Activated CD4-positive, alpha-beta T cell treated with anti-CD3 and anti-CD28 coated beads, Interleukin-2, amount 10 ng/mL, durations not matched to agents 7 days and 5 days (primary cell): ENCODE measurements at regions not wholly inside any gene's neighbourhood (a gene's known extent, or its start where the extent isn't known, plus 50 kb on each side); places are given as distances from the start of the nearest gene placed in this dataset.

ENCODE experiments used
- CTCF ChIA-PET: fragments of 350-600 bp; sonication (Branson Sonifier 250); formaldehyde crosslinking; loops from one replicate; lab custom pipeline; 2021; ENCODE audit warnings: antibody characterized with exemption; lab: Charles Lee
- POLR2A ChIA-PET: fragments of 350-600 bp; sonication (Branson Sonifier 250); formaldehyde crosslinking; loops from one replicate; lab custom pipeline; 2021; ENCODE audit warnings: antibody characterized with exemption; lab: Charles Lee
- DNase-seq: peaks from one replicate; pipeline ENCODE4 v3.0.0-alpha.2; 2020
- H3K27ac Mint-ChIP-seq: one replicate; pipeline ENCODE4 v1.8.0; 2021; ENCODE audit warnings: mild to moderate bottlenecking, moderate library complexity, mixed read lengths
- H3K27me3 Mint-ChIP-seq: one replicate; pipeline ENCODE4 v1.8.0; 2021; ENCODE audit warnings: mixed read lengths
- H3K36me3 Mint-ChIP-seq: one replicate; pipeline ENCODE4 v1.8.0; 2021; ENCODE audit warnings: low read depth, mixed read lengths
- H3K4me1 Mint-ChIP-seq: one replicate; pipeline ENCODE4 v1.8.0; 2021; ENCODE audit warnings: mixed read lengths
- H3K4me3 Mint-ChIP-seq: one replicate; pipeline ENCODE4 v1.8.0; 2021; ENCODE audit warnings: mild to moderate bottlenecking, moderate library complexity, mixed read lengths
- H3K9me3 Mint-ChIP-seq: one replicate; pipeline ENCODE4 v1.8.0; 2021; ENCODE audit warnings: mixed read lengths

DNA sequence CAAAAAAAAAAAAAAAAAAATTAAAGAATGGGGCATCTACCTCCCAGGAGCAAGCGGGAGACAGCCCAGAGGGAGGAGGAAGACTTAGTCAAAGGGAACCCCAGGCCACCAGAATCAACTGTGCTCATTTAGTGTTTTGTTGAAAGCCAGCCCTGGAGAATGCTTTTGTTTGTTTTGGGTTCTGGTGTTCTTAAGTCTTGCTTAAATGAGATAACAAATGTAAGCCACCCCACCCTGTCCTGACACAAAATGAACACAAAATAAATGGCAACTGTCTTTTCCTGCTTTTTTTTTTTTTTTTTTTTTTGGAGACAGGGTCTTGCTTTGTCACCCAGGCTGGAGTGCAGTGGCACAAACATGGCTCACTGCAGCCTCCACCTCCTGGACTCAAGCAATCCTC is 165.0 kb upstream of the JARID2 start:
- no peaks in the 10 kb centered on the region for H3K9me3 Mint-ChIP-seq
- H3K27me3 Mint-ChIP-seq, result no peaks in the 10 kb centered on the region
- H3K27ac Mint-ChIP-seq, result no peak overlapping the region
- ChIA-PET POLR2A (no interaction called here), CTCF (no interaction called here)
- DNase-seq, result no peak
- H3K4me3 Mint-ChIP-seq, result no peak overlapping the region
- peaks cover 3% of the 10 kb centered on the region for H3K4me1 Mint-ChIP-seq
- H3K36me3 Mint-ChIP-seq, result no peaks in the 10 kb centered on the region

DNA sequence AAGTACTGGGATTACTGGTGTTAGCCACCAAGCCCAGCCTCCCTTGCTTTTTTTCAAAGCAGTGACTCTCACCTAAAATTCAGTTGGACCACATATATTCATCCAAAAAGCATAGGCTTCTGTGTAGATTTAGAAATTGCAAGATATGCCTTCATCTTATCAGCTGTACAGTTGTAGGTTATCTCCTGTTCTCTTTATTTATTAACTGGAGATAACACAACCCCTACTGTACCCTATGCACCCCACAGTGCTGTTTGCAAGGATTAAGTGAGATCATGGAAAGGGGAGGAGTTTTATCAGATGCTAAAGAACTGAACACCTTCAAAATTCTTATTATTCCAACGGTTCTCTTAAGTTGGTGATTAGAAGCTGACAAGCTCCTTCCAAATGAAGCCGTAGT is 164.4 kb upstream of the JARID2 start:
- Mint-ChIP-seq H3K4me3 (no peak overlapping the region), H3K4me1 (peaks cover 3% of the 10 kb centered on the region), H3K27ac (no peak overlapping the region), H3K9me3 (no peaks in the 10 kb centered on the region), H3K27me3 (no peaks in the 10 kb centered on the region), H3K36me3 (no peaks in the 10 kb centered on the region)
- no peak for DNase-seq
- POLR2A ChIA-PET, result no interaction called here
- CTCF ChIA-PET, result no interaction called here

- no peaks in the 10 kb centered on the region for H3K9me3 Mint-ChIP-seq
- H3K27ac Mint-ChIP-seq, result no peak overlapping the region
- DNase-seq, result no peak
- H3K4me3 Mint-ChIP-seq, result no peak overlapping the region
- CTCF ChIA-PET, result no interaction called here
- H3K27me3 Mint-ChIP-seq, result no peaks in the 10 kb centered on the region
- H3K36me3 Mint-ChIP-seq, result no peaks in the 10 kb centered on the region
- peaks cover 3% of the 10 kb centered on the region for H3K4me1 Mint-ChIP-seq
- POLR2A ChIA-PET, result no interaction called here
These were observed 163.2 kb upstream of the JARID2 start for GRCh38 chr6:15082708-15083107.

DNA sequence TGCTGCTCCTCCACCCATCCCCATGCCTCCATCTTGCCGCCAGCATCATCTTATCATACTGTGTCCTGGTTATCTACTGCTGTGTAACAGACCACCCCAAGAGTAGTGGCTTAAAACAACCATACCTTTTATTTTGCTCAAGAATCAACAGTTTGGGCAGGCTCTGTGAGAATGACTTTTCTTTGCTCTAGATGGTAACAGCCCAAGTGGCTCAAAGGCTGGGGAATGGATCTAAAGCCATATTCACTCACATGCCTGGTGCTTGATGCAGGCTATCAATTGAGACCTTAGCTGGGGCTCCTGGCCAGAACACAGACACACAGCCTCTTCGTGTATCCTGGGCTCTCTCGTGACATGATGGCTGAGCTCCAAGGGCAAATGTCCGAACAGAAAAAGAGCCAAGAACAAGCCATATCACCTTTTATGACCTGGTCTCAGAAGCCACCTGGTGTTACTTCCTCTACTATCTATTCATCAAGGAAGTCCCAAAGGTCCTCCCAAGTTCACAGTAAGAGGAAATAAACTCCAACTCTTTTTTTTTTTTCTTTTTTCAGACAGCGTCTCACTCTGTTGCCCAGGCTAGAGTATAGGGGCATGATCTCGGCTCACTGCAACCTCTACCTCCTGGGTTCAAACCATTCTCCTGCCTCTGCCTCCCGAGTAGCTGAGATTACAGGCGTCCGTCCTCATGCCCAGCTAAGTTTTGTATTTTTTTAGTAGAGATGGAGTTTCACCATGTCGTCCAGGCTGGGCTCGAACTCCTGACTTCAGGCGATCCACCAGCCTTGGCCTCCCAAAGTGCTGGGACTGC is 159.3 kb upstream of the JARID2 start:
- DNase-seq, result no peak
- no peaks in the 10 kb centered on the region for H3K27me3 Mint-ChIP-seq
- no peaks in the 10 kb centered on the region for H3K4me1 Mint-ChIP-seq
- no peak overlapping the region for H3K4me3 Mint-ChIP-seq
- H3K9me3 Mint-ChIP-seq, result no peaks in the 10 kb centered on the region
- CTCF ChIA-PET, result interaction anchor here (0.6 to 0.7 kb wide), 4 partner anchors 15 to 470 kb away, joined by 3 to 4 read pairs (median 4); no protein-coding TSS in a partner anchor
- no peaks in the 10 kb centered on the region for H3K36me3 Mint-ChIP-seq
- POLR2A ChIA-PET, result no interaction called here
- no peak overlapping the region for H3K27ac Mint-ChIP-seq

GRCh38 chr6:15087186-15087589 is 158.7 kb upstream of the JARID2 start:
- Mint-ChIP-seq H3K4me1 (no peaks in the 10 kb centered on the region), H3K4me3 (no peak overlapping the region), H3K27me3 (no peaks in the 10 kb centered on the region), H3K27ac (no peak overlapping the region), H3K36me3 (no peaks in the 10 kb centered on the region), H3K9me3 (no peaks in the 10 kb centered on the region)
- no peak for DNase-seq
- ChIA-PET CTCF (no interaction called here), POLR2A (no interaction called here)

GRCh38 chr6:15088904-15089568 is 156.8 kb upstream of the JARID2 start:
- DNase-seq, result no peak
- no peaks in the 10 kb centered on the region for H3K27me3 Mint-ChIP-seq
- CTCF ChIA-PET, result no interaction called here
- H3K36me3 Mint-ChIP-seq, result no peaks in the 10 kb centered on the region
- H3K9me3 Mint-ChIP-seq, result no peaks in the 10 kb centered on the region
- POLR2A ChIA-PET, result no interaction called here
- H3K4me1 Mint-ChIP-seq, result no peaks in the 10 kb centered on the region
- H3K27ac Mint-ChIP-seq, result no peak overlapping the region
- no peak overlapping the region for H3K4me3 Mint-ChIP-seq

- H3K27me3 Mint-ChIP-seq, result no peaks in the 10 kb centered on the region
- no peak overlapping the region for H3K27ac Mint-ChIP-seq
- no peaks in the 10 kb centered on the region for H3K36me3 Mint-ChIP-seq
- CTCF ChIA-PET, result no interaction called here
- POLR2A ChIA-PET, result no interaction called here
- DNase-seq, result no peak
- no peaks in the 10 kb centered on the region for H3K9me3 Mint-ChIP-seq
- no peaks in the 10 kb centered on the region for H3K4me1 Mint-ChIP-seq
- H3K4me3 Mint-ChIP-seq, result no peak overlapping the region
These were observed 156.2 kb upstream of the JARID2 start for GRCh38 chr6:15089569-15090144.

DNA sequence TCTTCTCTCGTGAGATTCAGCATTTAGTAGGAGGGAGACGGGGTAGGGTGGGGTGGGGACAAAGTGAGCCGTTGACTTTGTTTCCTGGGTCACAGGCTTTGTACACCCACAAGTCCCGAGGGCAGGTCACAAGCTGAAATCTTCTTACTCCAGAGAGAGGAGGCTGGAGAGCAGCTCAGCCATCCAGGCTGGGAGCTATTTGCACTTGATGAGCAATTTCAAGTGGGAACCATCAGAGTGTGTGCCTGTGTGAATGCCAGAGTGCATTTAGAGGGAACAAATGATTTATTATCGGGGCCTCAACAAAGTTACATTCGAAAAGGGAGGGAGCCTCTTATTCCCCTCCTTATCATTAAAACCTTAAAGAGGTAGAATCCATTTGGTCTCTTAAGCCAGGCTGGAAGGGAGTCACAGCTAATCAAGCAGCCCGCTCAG is 155.7 kb upstream of the JARID2 start:
- Mint-ChIP-seq H3K27ac (no peak overlapping the region), H3K9me3 (no peaks in the 10 kb centered on the region), H3K27me3 (no peaks in the 10 kb centered on the region), H3K4me3 (no peak overlapping the region), H3K36me3 (no peaks in the 10 kb centered on the region), H3K4me1 (no peaks in the 10 kb centered on the region)
- ChIA-PET CTCF (no interaction called here), POLR2A (interaction anchor here (0.6 kb wide), 1 partner anchor 10 kb away, joined by 7 read pairs; no protein-coding TSS in a partner anchor)
- no peak for DNase-seq

DNA sequence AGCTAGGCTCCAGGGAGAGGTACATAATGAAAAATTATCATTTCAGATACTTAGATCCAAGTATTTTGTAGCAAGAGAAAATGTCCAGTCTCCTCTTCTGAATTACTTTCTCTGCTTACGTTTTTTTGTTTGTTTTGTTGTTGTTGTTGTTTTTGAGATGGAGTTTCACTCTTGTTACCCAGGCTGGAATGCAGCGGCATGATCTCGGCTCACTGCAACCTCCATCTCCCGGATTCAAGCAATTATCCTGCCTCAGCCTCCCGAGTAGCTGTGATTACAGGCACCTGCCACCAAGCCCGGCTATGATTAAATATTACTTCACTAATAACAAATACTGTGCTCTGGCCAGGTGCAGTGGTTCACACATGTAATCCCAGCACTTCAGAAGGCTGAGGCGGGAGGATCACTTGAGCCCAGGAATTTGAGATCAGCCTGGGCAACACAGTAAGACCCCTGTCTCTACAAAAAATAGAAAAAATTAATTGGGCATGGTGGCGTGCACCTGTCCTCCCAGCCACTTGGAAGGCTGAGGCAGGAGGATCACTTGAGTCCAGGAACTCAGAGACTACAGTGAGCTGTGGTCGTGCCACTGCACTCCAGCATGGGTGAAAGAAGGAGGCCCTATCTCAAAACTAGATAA is 155.0 kb upstream of the JARID2 start:
- no peaks in the 10 kb centered on the region for H3K27me3 Mint-ChIP-seq
- no peaks in the 10 kb centered on the region for H3K4me1 Mint-ChIP-seq
- H3K36me3 Mint-ChIP-seq, result no peaks in the 10 kb centered on the region
- H3K9me3 Mint-ChIP-seq, result peaks cover 2% of the 10 kb centered on the region
- no peak overlapping the region for H3K4me3 Mint-ChIP-seq
- ChIA-PET POLR2A (interaction anchor here (0.6 kb wide), 1 partner anchor 11 kb away, joined by 7 read pairs; no protein-coding TSS in a partner anchor), CTCF (no interaction called here)
- no peak for DNase-seq
- no peak overlapping the region for H3K27ac Mint-ChIP-seq

DNA sequence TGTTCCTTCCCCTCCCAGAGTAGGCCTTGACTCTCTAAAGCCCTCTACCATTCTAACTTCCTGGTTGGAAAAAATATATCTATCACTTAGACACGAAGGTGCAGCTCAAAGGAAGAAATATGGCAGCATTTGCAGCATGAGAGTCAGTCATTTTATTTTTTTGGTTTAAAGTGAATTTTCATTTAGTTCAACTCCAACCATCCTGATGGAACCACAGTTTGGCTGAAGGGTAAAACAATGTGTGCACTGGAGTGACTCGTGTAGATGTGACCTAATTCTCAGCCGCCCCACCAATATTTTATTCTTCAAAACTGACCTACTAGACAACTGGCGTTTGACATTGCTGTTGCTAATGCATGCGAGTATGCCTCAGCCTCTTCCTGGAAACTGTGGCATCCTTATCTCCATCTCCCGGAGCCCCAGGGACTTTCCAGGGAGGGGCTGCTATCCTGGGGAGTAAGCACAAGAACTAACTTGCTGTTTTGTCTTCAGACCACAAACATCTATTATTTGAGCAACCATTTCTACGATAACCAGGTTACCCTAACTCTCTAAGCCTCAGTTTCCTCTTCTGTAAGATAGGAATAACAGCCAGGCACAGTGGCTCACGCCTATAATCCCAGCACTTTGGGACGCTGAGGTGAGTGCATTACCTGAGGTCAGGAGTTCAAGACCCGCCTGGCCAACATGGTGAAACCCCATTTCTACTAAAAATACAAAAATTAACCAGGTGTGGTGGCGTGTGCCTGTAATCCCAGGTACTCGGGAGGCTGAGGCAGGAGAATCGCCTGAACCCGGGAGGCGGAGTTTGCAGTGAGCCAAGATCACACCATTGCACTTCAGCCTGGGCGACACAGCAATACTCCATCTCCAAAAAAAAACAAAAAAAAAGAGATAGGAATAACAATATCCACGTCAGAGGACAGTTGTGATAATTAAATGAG is 148.7 kb upstream of the JARID2 start:
- POLR2A ChIA-PET, result no interaction called here
- Mint-ChIP-seq H3K27me3 (no peaks in the 10 kb centered on the region), H3K4me3 (no peak overlapping the region), H3K9me3 (peaks cover 4% of the 10 kb centered on the region), H3K36me3 (no peaks in the 10 kb centered on the region), H3K27ac (no peak overlapping the region), H3K4me1 (no peaks in the 10 kb centered on the region)
- CTCF ChIA-PET, result interaction anchor here (0.6 kb wide), 1 partner anchor 114 kb away, joined by 3 read pairs; no protein-coding TSS in a partner anchor
- no peak for DNase-seq

GRCh38 chr6:15101130-15101529 is 144.7 kb upstream of the JARID2 start:
- Mint-ChIP-seq H3K4me3 (no peak overlapping the region), H3K9me3 (peaks cover 5% of the 10 kb centered on the region), H3K36me3 (peaks cover 1% of the 10 kb centered on the region), H3K4me1 (no peaks in the 10 kb centered on the region), H3K27ac (no peak overlapping the region), H3K27me3 (no peaks in the 10 kb centered on the region)
- no peak for DNase-seq
- ChIA-PET POLR2A (no interaction called here), CTCF (interaction anchor here (0.6 to 0.8 kb wide), 2 partner anchors 12 to 17 kb away, joined by 3 read pairs; no protein-coding TSS in a partner anchor)

- Mint-ChIP-seq H3K27ac (no peak overlapping the region), H3K27me3 (no peaks in the 10 kb centered on the region), H3K4me3 (no peak overlapping the region), H3K9me3 (peaks cover 10% of the 10 kb centered on the region), H3K4me1 (no peaks in the 10 kb centered on the region), H3K36me3 (peaks cover 1% of the 10 kb centered on the region)
- no peak for DNase-seq
- ChIA-PET CTCF (interaction anchor here (0.6 to 0.7 kb wide), 2 partner anchors 16 to 107 kb away, joined by 3 read pairs; no protein-coding TSS in a partner anchor), POLR2A (interaction anchor here (0.7 kb wide), 1 partner anchor 165 kb away, joined by 4 read pairs; no protein-coding TSS in a partner anchor)
These were observed 143.6 kb upstream of the JARID2 start for GRCh38 chr6:15102241-15102640.
